SK-N-SH treated with all-trans-retinoic acid at 6 μM for 48 hours (cell line): ENCODE measurements at regions not wholly inside any gene's neighbourhood (a gene's known extent, or its start where the extent isn't known, plus 50 kb on each side); places are given as distances from the start of the nearest gene placed in this dataset.

Source experiments
- ATAC-seq: fragments of 200-7000 bp; cut with Tn5 transposase; 3 replicates; pipeline ENCODE4 v1.9.1; 2020; ENCODE audit warnings: mild to moderate bottlenecking, moderate library complexity
- ARNTL ChIP-seq: fragments of 450-650 bp; formaldehyde crosslinking; IDR thresholded peaks from 2 replicates; pipeline ENCODE4 v1.5.0; 2020; ENCODE audit warnings: low read depth, mild to moderate bottlenecking, moderate library complexity, borderline replicate concordance
- BACH2 ChIP-seq: fragments of 250-450 bp; sonication (Bioruptor Pico); IDR thresholded peaks from 2 replicates; pipeline ENCODE4 v1.9.0; 2021; ENCODE audit warnings: mild to moderate bottlenecking, borderline replicate concordance
- CREB5 ChIP-seq: fragments of 250-450 bp; sonication (Bioruptor Pico); IDR thresholded peaks from 2 replicates; pipeline ENCODE4 v1.5.1; 2020; ENCODE audit warnings: low read depth, mild to moderate bottlenecking, moderate library complexity
- CSDC2 ChIP-seq: fragments of 250-450 bp; sonication (Bioruptor Pico); IDR thresholded peaks from 2 replicates; pipeline ENCODE4 v1.5.0; 2020; ENCODE audit warnings: mild to moderate bottlenecking, moderate library complexity
- CSRNP3 ChIP-seq: fragments of 250-450 bp; sonication (Bioruptor Pico); IDR thresholded peaks from 2 replicates; pipeline ENCODE4 v1.5.1; 2021; ENCODE audit warnings: mild to moderate bottlenecking, moderate library complexity
- OSR1 ChIP-seq: fragments of 250-450 bp; sonication (Bioruptor Pico); IDR thresholded peaks from 2 replicates; pipeline ENCODE4 v1.8.0; 2022; ENCODE audit warnings: moderate library complexity, mild to moderate bottlenecking, inconsistent platforms
- PATZ1 ChIP-seq: fragments of 250-450 bp; sonication (Bioruptor Pico); IDR thresholded peaks from 2 replicates; pipeline ENCODE4 v1.8.0; 2020; ENCODE audit warnings: mild to moderate bottlenecking, moderate library complexity, borderline replicate concordance
- POU6F1 ChIP-seq: fragments of 250-450 bp; sonication (Bioruptor Pico); IDR thresholded peaks from 2 replicates; pipeline ENCODE4 v1.8.0; 2021; ENCODE audit warnings: low read depth, mild to moderate bottlenecking, moderate library complexity, borderline replicate concordance
- PPARA ChIP-seq: fragments of 250-450 bp; sonication (Bioruptor Pico); IDR thresholded peaks from 2 replicates; pipeline ENCODE4 v1.5.0; 2020; ENCODE audit warnings: mild to moderate bottlenecking, borderline replicate concordance
- SNAI2 ChIP-seq: fragments of 250-450 bp; sonication (Bioruptor Pico); IDR thresholded peaks from 2 replicates; pipeline ENCODE4 v1.5.0; 2020; ENCODE audit warnings: mild to moderate bottlenecking, moderate library complexity
- TCF4 ChIP-seq: fragments of 250-450 bp; sonication (Bioruptor Pico); IDR thresholded peaks from 2 replicates; pipeline ENCODE4 v1.8.0; 2021; ENCODE audit warnings: mild to moderate bottlenecking, moderate library complexity, borderline replicate concordance
- TOX ChIP-seq: fragments of 250-450 bp; sonication (Bioruptor Pico); IDR thresholded peaks from 2 replicates; pipeline ENCODE4 v1.8.0; 2021; ENCODE audit warnings: mild to moderate bottlenecking, moderate library complexity, borderline replicate concordance
- TSHZ2 ChIP-seq: fragments of 250-450 bp; sonication (Bioruptor Pico); IDR thresholded peaks from 2 replicates; pipeline ENCODE4 v1.5.0; 2020; ENCODE audit warnings: mild to moderate bottlenecking, moderate library complexity
- ZC3H10 ChIP-seq: fragments of 250-450 bp; sonication (Bioruptor Pico); IDR thresholded peaks from 2 replicates; pipeline ENCODE4 v1.5.1; 2021; ENCODE audit warnings: mild to moderate bottlenecking, moderate library complexity
- ZFP3 ChIP-seq: fragments of 250-450 bp; sonication (Bioruptor Pico); IDR thresholded peaks from 2 replicates; pipeline ENCODE4 v1.5.0; 2020; ENCODE audit warnings: mild to moderate bottlenecking, moderate library complexity
- ZFP30 ChIP-seq: fragments of 450-650 bp; formaldehyde crosslinking; IDR thresholded peaks from 2 replicates; pipeline ENCODE4 v1.5.0; 2022; ENCODE audit warnings: mild to moderate bottlenecking, moderate library complexity
- ZNF565 ChIP-seq: fragments of 450-650 bp; formaldehyde crosslinking; conservative IDR thresholded peaks from 2 replicates; pipeline ENCODE4 v1.5.0; 2020; ENCODE audit warnings: low read depth, mild to moderate bottlenecking, moderate library complexity
- ZNF70 ChIP-seq: fragments of 450-650 bp; formaldehyde crosslinking; IDR thresholded peaks from 2 replicates; pipeline ENCODE4 v1.5.0; 2020; ENCODE audit warnings: mild to moderate bottlenecking, moderate library complexity
- ZNF8 ChIP-seq: fragments of 450-650 bp; formaldehyde crosslinking; IDR thresholded peaks from 2 replicates; pipeline ENCODE4 v1.5.0; 2020; ENCODE audit warnings: mild to moderate bottlenecking, moderate library complexity

GRCh38 chr14:85418721-85419120 lies 111.2 kb upstream of the FLRT2 start:
- no peak for ATAC-seq
- TF ChIP-seq ZNF8 (no peak), ZC3H10 (CRISPR knock-in tag) (no peak)

GRCh38 chr14:85420278-85420677 lies 109.7 kb upstream of the FLRT2 start:
- TF ChIP-seq ZFP30 (no peak), BACH2 (CRISPR knock-in tag) (no peak), ZNF8 (no peak), TCF4 (CRISPR knock-in tag) (no peak), ZFP3 (no peak), CSRNP3 (CRISPR knock-in tag) (no peak), ZNF70 (CRISPR knock-in tag) (no peak), ZNF565 (CRISPR knock-in tag) (no peak), POU6F1 (no peak), ZC3H10 (CRISPR knock-in tag) (no peak)
- TF ChIP-seq, all 23 proteins: peak for 0
- no peak for ATAC-seq

GRCh38 chr14:85420707-85421106 lies 109.2 kb upstream of the FLRT2 start:
- TF ChIP-seq PATZ1 (CRISPR knock-in tag) (no peak), ZC3H10 (CRISPR knock-in tag) (no peak), PPARA (no peak), TSHZ2 (no peak), TCF4 (CRISPR knock-in tag) (no peak), SNAI2 (CRISPR knock-in tag) (no peak)
- no peak for ATAC-seq

GRCh38 chr14:85421186-85421877 lies 108.6 kb upstream of the FLRT2 start:
- ATAC-seq = no peak
- TF ChIP-seq TCF4 (CRISPR knock-in tag) (no peak), ZNF70 (CRISPR knock-in tag) (no peak), POU6F1 (no peak), OSR1 (CRISPR knock-in tag) (no peak), ZNF8 (no peak), CSDC2 (CRISPR knock-in tag) (no peak), TOX (no peak), ZNF565 (CRISPR knock-in tag) (no peak), ARNTL (CRISPR knock-in tag) (no peak), CSRNP3 (CRISPR knock-in tag) (no peak), CREB5 (CRISPR knock-in tag) (no peak), ZC3H10 (CRISPR knock-in tag) (no peak), TSHZ2 (no peak), BACH2 (CRISPR knock-in tag) (no peak)
